Astrocyte (in vitro differentiated cells and primary cell): ENCODE measurements at regions not wholly inside any gene's neighbourhood (a gene's known extent, or its start where the extent isn't known, plus 50 kb on each side); places are given as distances from the start of the nearest gene placed in this dataset.

Source experiments
- DNase-seq: peaks from one replicate; pipeline ENCODE4 v3.0.0-alpha.2; 2010; ENCODE audit warnings: low read depth
- FAIRE-seq: peaks from 2 replicates; lab custom pipeline; 2011; peaks lifted over from hg19 to GRCh38; lab: Jason Lieb, UNC
- H2AFZ ChIP-seq: 2 replicates; pipeline ENCODE4 v1.6.0; 2012; ENCODE audit warnings: low read depth, low read length, inconsistent platforms
- H3K27ac ChIP-seq: 2 replicates; pipeline ENCODE4 v1.5.1; 2011; ENCODE audit warnings: low read depth, low read length, inconsistent platforms
- H3K27me3 ChIP-seq: 2 replicates; pipeline ENCODE4 v1.6.0; 2011; ENCODE audit warnings: low read length, inconsistent platforms; ENCODE audit not compliant: insufficient read depth
- H3K36me3 ChIP-seq: 2 replicates; pipeline ENCODE4 v1.5.1; 2011; ENCODE audit warnings: low read length, inconsistent platforms; ENCODE audit not compliant: insufficient read depth
- H3K4me1 ChIP-seq: 2 replicates; pipeline ENCODE4 v1.5.1; 2011; ENCODE audit warnings: low read length, inconsistent platforms; ENCODE audit not compliant: insufficient read depth
- H3K4me2 ChIP-seq: 2 replicates; pipeline ENCODE4 v1.6.0; 2012; ENCODE audit warnings: low read length, inconsistent platforms
- H3K4me3 ChIP-seq: 2 replicates; pipeline ENCODE4 v1.5.1; 2011; ENCODE audit warnings: low read depth, mild to moderate bottlenecking, low read length, inconsistent platforms; ENCODE audit not compliant: insufficient read depth
- H3K79me2 ChIP-seq: 2 replicates; pipeline ENCODE4 v1.6.0; 2012; ENCODE audit warnings: mild to moderate bottlenecking, low read length, inconsistent platforms; ENCODE audit not compliant: insufficient read depth
- H3K9ac ChIP-seq: 2 replicates; pipeline ENCODE4 v1.6.0; 2012; ENCODE audit warnings: mild to moderate bottlenecking, low read length, inconsistent platforms
- H3K9me3 ChIP-seq: 2 replicates; pipeline ENCODE4 v1.5.1; 2012; ENCODE audit warnings: low read depth, mild to moderate bottlenecking, low read length, inconsistent platforms; ENCODE audit not compliant: insufficient read depth
- H4K20me1 ChIP-seq: 2 replicates; pipeline ENCODE4 v1.6.0; 2012; ENCODE audit warnings: low read length, inconsistent platforms; ENCODE audit not compliant: insufficient read depth
- H3K27ac Mint-ChIP-seq: one replicate; pipeline ENCODE4 v1.8.0; 2021; ENCODE audit warnings: mild to moderate bottlenecking, mixed read lengths; ENCODE audit not compliant: unreplicated experiment
- H3K27me3 Mint-ChIP-seq: one replicate; pipeline ENCODE4 v1.8.0; 2021; ENCODE audit warnings: low read depth, mixed read lengths; ENCODE audit not compliant: unreplicated experiment
- H3K36me3 Mint-ChIP-seq: one replicate; pipeline ENCODE4 v1.8.0; 2021; ENCODE audit warnings: low read depth, mixed read lengths; ENCODE audit not compliant: unreplicated experiment
- H3K4me1 Mint-ChIP-seq: one replicate; pipeline ENCODE4 v1.8.0; 2021; ENCODE audit warnings: low read depth, mixed read lengths; ENCODE audit not compliant: unreplicated experiment
- H3K4me3 Mint-ChIP-seq: one replicate; pipeline ENCODE4 v1.8.0; 2021; ENCODE audit warnings: mild to moderate bottlenecking, moderate library complexity, mixed read lengths; ENCODE audit not compliant: unreplicated experiment
- H3K9me3 Mint-ChIP-seq: one replicate; pipeline ENCODE4 v1.8.0; 2021; ENCODE audit warnings: mild to moderate bottlenecking, mixed read lengths; ENCODE audit not compliant: unreplicated experiment
- EZH2 ChIP-seq: IDR thresholded peaks from 2 replicates; pipeline ENCODE4 v1.6.1; 2012; ENCODE audit warnings: mild to moderate bottlenecking, low read length, inconsistent platforms; ENCODE audit not compliant: insufficient read depth
- TF ChIP-seq, protein P1 (sequence below): IDR thresholded peaks from 2 replicates; pipeline ENCODE4 v1.5.1; 2011; ENCODE audit warnings: low read depth, mild to moderate bottlenecking, inconsistent platforms, low read length, moderate library complexity; ENCODE audit not compliant: insufficient read depth

DNA sequence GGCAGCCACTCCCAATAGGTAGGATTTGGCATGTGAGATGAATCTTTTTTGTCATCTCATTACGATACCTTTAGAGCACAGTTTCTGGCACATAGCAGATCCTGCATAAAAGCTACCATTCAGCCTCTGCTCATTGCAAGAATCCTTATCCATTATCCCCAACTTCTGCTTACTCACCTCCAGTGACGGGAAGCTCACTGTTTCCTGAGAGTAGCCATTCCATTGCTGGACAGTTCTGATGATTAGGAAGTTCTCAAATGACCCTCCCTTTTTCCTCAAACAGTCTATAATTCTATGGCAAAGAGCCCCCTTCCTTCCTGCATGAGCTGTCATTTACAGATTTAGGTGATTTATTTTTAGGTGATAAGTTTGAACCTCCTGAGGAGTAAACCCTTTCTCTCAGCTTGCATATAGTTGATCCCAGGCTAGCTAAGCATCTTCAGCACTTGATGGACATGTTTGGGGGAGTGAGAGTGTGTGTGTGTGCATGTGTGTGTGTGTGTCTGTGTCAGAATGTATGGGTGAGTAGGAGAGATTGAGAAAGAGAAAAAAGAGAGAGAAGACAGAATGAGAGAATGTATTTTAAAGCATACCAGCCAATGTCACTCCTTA is 109.7 kb downstream of the LSM3 start:
- Mint-ChIP-seq H3K4me1 (peaks cover 28% of the 10 kb centered on the region), H3K27ac (no peak overlapping the region), H3K4me3 (no peak overlapping the region), H3K9me3 (no peaks in the 10 kb centered on the region), H3K36me3 (no peaks in the 10 kb centered on the region), H3K27me3 (peaks cover 9% of the 10 kb centered on the region)
- no peak overlapping the region for H3K4me3 ChIP-seq
- FAIRE-seq = no peak
- H3K4me1 ChIP-seq = peaks cover 11% of the 10 kb centered on the region
- H3K9ac ChIP-seq = no peak overlapping the region
- H3K27me3 ChIP-seq = peaks cover 23% of the 10 kb centered on the region
- H3K36me3 ChIP-seq = no peaks in the 10 kb centered on the region
- no peak overlapping the region for H3K27ac ChIP-seq
- no peak overlapping the region for H3K4me2 ChIP-seq
- no peaks in the 10 kb centered on the region for H3K79me2 ChIP-seq
- TF ChIP-seq, protein P1, sequence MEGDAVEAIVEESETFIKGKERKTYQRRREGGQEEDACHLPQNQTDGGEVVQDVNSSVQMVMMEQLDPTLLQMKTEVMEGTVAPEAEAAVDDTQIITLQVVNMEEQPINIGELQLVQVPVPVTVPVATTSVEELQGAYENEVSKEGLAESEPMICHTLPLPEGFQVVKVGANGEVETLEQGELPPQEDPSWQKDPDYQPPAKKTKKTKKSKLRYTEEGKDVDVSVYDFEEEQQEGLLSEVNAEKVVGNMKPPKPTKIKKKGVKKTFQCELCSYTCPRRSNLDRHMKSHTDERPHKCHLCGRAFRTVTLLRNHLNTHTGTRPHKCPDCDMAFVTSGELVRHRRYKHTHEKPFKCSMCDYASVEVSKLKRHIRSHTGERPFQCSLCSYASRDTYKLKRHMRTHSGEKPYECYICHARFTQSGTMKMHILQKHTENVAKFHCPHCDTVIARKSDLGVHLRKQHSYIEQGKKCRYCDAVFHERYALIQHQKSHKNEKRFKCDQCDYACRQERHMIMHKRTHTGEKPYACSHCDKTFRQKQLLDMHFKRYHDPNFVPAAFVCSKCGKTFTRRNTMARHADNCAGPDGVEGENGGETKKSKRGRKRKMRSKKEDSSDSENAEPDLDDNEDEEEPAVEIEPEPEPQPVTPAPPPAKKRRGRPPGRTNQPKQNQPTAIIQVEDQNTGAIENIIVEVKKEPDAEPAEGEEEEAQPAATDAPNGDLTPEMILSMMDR = no peak
- no peak for TF ChIP-seq EZH2
- no peaks in the 10 kb centered on the region for H3K9me3 ChIP-seq
- no peak for DNase-seq
- no peak overlapping the region for H2AFZ ChIP-seq
- H4K20me1 ChIP-seq = no peaks in the 10 kb centered on the region

DNA sequence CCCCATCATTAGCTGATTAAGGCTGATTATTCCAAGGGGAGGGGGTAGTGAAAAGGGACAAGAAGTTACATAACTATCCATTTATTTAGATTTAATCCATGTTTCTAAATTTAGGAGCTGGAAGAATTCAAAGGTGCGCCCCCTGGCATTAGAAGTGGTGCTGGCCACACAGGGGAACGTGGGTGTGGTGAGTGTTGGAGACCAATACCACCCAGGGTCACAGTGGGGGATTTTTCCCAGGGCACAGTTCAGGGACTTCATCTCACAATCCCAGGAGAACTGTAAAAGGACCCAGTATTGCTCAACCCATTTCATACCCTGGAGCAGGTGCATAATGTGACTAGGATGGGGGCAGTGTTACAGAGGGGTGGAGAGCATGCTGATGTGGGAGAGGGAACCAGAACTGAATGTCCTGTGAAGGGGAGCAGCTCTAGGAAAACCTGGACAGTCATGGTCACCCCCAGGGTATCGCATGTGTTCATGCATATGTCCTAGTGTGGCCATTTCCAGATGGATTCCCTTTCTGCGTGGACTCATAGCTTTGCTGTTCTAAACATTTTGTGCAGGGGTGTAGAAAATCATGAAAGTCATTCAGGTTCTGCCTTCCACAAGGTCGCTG is 110.3 kb downstream of the LSM3 start:
- Histone ChIP-seq H3K4me2 (no peak overlapping the region), H3K27me3 (peaks cover 18% of the 10 kb centered on the region)

More for the DNA sequence above, 110.3 kb downstream of the LSM3 start:
- DNase-seq (no peak), FAIRE-seq (no peak)
- no peaks in the 10 kb centered on the region for H3K9me3 ChIP-seq
- Mint-ChIP-seq H3K9me3 (no peaks in the 10 kb centered on the region), H3K36me3 (no peaks in the 10 kb centered on the region), H3K27me3 (peaks cover 9% of the 10 kb centered on the region), H3K4me3 (no peak overlapping the region), H3K27ac (peak overlapping the region; percentile 41), H3K4me1 (peaks cover 28% of the 10 kb centered on the region)
- H3K79me2 ChIP-seq = no peaks in the 10 kb centered on the region
- no peak overlapping the region for H3K4me3 ChIP-seq
- H2AFZ ChIP-seq = no peak overlapping the region
- TF ChIP-seq, protein P1 = no peak
- TF ChIP-seq EZH2 = no peak
- H3K36me3 ChIP-seq = no peaks in the 10 kb centered on the region
- H3K27ac ChIP-seq = no peak overlapping the region
- H3K9ac ChIP-seq = no peak overlapping the region
- no peaks in the 10 kb centered on the region for H4K20me1 ChIP-seq
- peaks cover 11% of the 10 kb centered on the region for H3K4me1 ChIP-seq
